ENCODE measurements at regions not wholly inside any gene's neighbourhood (a gene's known extent, or its start where the extent isn't known, plus 50 kb on each side); places are given as distances from the start of the nearest gene placed in this dataset.

- CTCF ChIA-PET = no interaction called here
- no CpG with 5 or more reads among the region's 1 CpG for WGBS, 2 experiments (ENCODE audit: extremely low coverage in 2 of 2, insufficient read length in 1 of 2)
These were observed 294.4 kb upstream of the LRRTM4 start for GRCh38 chr2:77816618-77817017.

More at GRCh38 chr2:77816618-77817017, 294.4 kb upstream of the LRRTM4 start:
- H3K27ac ChIP-seq (ENCODE audit: insufficient read depth, low read length) = no peak overlapping the region
- H2BK5ac ChIP-seq (ENCODE audit: low read depth, low read length, poor library complexity, severe bottlenecking) = no peak overlapping the region
- no peak overlapping the region for H2BK20ac ChIP-seq (ENCODE audit: low read depth, low read length)
- DNase-seq (no peak), ATAC-seq (ENCODE audit: low read depth) (no peak)
- no peaks in the 10 kb centered on the region for H4K20me1 ChIP-seq (ENCODE audit: insufficient read depth, low read length)
- no peak overlapping the region for H3K14ac ChIP-seq (replicated peaks; ENCODE audit: low read depth, low read length)
- H3K4ac ChIP-seq (ENCODE audit: low read depth, low read length) = no peak overlapping the region
- intact Hi-C loops (cut with micrococcal nuclease) = no loop called here
- H4K8ac ChIP-seq (ENCODE audit: low read depth in 2 of 2, low read length in 2 of 2) = no peak overlapping the region
- no peak overlapping the region for H4K91ac ChIP-seq (ENCODE audit: insufficient read depth, low read depth, low read length)
- no peak overlapping the region for H2AK5ac ChIP-seq (ENCODE audit: low read depth, low read length)
- H3K18ac ChIP-seq (ENCODE audit: low read depth, low read length) = no peak overlapping the region
- H2AFZ ChIP-seq (replicated peaks; ENCODE audit: low read length, poor library complexity) = no peak overlapping the region
- dilution Hi-C loops (cut with HindIII; ENCODE audit: low sequenced_read_pairs, unreplicated experiment) = no loop called here
- no peak overlapping the region for H3K4me3 ChIP-seq (ENCODE audit: insufficient read depth, low read depth, low read length)
- H3K9me1 ChIP-seq (ENCODE audit: insufficient read depth, low read length) = no peaks in the 10 kb centered on the region
- H3K9me3 ChIP-seq (ENCODE audit: control insufficient read depth, insufficient read depth, low read length) = 0 out of 2 replicates have a peak, but pooled peaks cover 4% of the 10 kb centered on the region
- H2AK9ac ChIP-seq (replicated peaks; ENCODE audit: low read depth, low read length, poor library complexity) = no peak overlapping the region
- POLR2A ChIA-PET (ENCODE audit: unreplicated experiment) = no interaction called here
- no peak overlapping the region for H2BK15ac ChIP-seq (ENCODE audit: low read depth, low read length)
- TF ChIP-seq RAD21 (IDR thresholded peaks at IDR 0.05; ENCODE audit: low read length) (no peak), NFE2L2 (IDR thresholded peaks at IDR 0.05; ENCODE audit: low read depth, low read length) (no peak), FOS (IDR thresholded peaks at IDR 0.05; ENCODE audit: low read depth, low read length) (no peak), RFX5 (IDR thresholded peaks at IDR 0.05; ENCODE audit: low read depth, low read length) (no peak), MAZ (IDR thresholded peaks at IDR 0.05; ENCODE audit: borderline replicate concordance, low read depth, low read length) (no peak), SMC3 (IDR thresholded peaks at IDR 0.05; ENCODE audit: low read depth, low read length) (no peak), POLR2A (IDR thresholded peaks at IDR 0.05; ENCODE audit: low read depth, low read length) (no peak), CHD1 (IDR thresholded peaks at IDR 0.05; ENCODE audit: low read depth, low read length) (no peak), MAFK (IDR thresholded peaks at IDR 0.05; ENCODE audit: low read depth, low read length) (no peak), ELK1 (IDR thresholded peaks at IDR 0.05; ENCODE audit: borderline replicate concordance, low read depth, low read length) (no peak), MXI1 (IDR thresholded peaks at IDR 0.05; ENCODE audit: borderline replicate concordance, low read depth, low read length) (no peak), RCOR1 (IDR thresholded peaks at IDR 0.05; ENCODE audit: insufficient replicate concordance, low read length) (no peak), BHLHE40 (IDR thresholded peaks at IDR 0.05; ENCODE audit: low read depth, low read length) (no peak), CEBPB (IDR thresholded peaks at IDR 0.05; ENCODE audit: low read depth, low read length) (no peak)
- TF ChIP-seq, protein P1, sequence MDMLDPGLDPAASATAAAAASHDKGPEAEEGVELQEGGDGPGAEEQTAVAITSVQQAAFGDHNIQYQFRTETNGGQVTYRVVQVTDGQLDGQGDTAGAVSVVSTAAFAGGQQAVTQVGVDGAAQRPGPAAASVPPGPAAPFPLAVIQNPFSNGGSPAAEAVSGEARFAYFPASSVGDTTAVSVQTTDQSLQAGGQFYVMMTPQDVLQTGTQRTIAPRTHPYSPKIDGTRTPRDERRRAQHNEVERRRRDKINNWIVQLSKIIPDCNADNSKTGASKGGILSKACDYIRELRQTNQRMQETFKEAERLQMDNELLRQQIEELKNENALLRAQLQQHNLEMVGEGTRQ (IDR thresholded peaks at IDR 0.05; ENCODE audit: low read depth, low read length) = no peak
- TF ChIP-seq, protein P2, sequence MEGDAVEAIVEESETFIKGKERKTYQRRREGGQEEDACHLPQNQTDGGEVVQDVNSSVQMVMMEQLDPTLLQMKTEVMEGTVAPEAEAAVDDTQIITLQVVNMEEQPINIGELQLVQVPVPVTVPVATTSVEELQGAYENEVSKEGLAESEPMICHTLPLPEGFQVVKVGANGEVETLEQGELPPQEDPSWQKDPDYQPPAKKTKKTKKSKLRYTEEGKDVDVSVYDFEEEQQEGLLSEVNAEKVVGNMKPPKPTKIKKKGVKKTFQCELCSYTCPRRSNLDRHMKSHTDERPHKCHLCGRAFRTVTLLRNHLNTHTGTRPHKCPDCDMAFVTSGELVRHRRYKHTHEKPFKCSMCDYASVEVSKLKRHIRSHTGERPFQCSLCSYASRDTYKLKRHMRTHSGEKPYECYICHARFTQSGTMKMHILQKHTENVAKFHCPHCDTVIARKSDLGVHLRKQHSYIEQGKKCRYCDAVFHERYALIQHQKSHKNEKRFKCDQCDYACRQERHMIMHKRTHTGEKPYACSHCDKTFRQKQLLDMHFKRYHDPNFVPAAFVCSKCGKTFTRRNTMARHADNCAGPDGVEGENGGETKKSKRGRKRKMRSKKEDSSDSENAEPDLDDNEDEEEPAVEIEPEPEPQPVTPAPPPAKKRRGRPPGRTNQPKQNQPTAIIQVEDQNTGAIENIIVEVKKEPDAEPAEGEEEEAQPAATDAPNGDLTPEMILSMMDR (conservative IDR thresholded peaks at IDR 0.05; ENCODE audit: low read depth, low read length) = no peak
- H4K5ac ChIP-seq (ENCODE audit: low read depth, low read length) = no peak overlapping the region
- no peaks in the 10 kb centered on the region for H3K4me1 ChIP-seq (ENCODE audit: control insufficient read depth, insufficient read depth, low read length)
- no TSS peak for BruUV-seq (replicated peaks)
- H3K36me3 ChIP-seq (ENCODE audit: control insufficient read depth, insufficient read depth, low read length) = no peaks in the 10 kb centered on the region
- H3K23ac ChIP-seq (ENCODE audit: low read depth, low read length) = no peak overlapping the region
- no peak overlapping the region for H3K4me2 ChIP-seq (ENCODE audit: low read depth, low read length)
- no peak overlapping the region for H3K56ac ChIP-seq (ENCODE audit: extremely low read depth, insufficient read depth, low read length)
- no peak overlapping the region for H3K9ac ChIP-seq (ENCODE audit: low read depth, low read length)
- no peaks in the 10 kb centered on the region for H3K79me1 ChIP-seq (ENCODE audit: low read depth in 1 of 2, low read length in 2 of 2)
- in situ Hi-C loops (cut with MboI; ENCODE audit: low sequenced_read_pairs) = no loop called here
- H3K27me3 ChIP-seq (ENCODE audit: control insufficient read depth, insufficient read depth, low read length) = no peaks in the 10 kb centered on the region
- H2BK120ac ChIP-seq (ENCODE audit: low read depth, low read length) = no peak overlapping the region

Data from IMR-90 (cell line).